GM19025 (cell line): ENCODE measurements at regions not wholly inside any gene's neighbourhood (a gene's known extent, or its start where the extent isn't known, plus 50 kb on each side); places are given as distances from the start of the nearest gene placed in this dataset.
"Not testable (repeated sequence)": the region's sequence is repeated elsewhere in the genome, so short reads cannot be mapped to it uniquely, and the experiment has no call there.

ENCODE experiments used
- ATAC-seq: cut with Tn5 transposase; IDR thresholded peaks from one replicate; pipeline ENCODE4 v1.9.1; 2021; ENCODE audit warnings: mild to moderate bottlenecking, low read depth, moderate library complexity; ENCODE audit not compliant: unreplicated experiment

DNA sequence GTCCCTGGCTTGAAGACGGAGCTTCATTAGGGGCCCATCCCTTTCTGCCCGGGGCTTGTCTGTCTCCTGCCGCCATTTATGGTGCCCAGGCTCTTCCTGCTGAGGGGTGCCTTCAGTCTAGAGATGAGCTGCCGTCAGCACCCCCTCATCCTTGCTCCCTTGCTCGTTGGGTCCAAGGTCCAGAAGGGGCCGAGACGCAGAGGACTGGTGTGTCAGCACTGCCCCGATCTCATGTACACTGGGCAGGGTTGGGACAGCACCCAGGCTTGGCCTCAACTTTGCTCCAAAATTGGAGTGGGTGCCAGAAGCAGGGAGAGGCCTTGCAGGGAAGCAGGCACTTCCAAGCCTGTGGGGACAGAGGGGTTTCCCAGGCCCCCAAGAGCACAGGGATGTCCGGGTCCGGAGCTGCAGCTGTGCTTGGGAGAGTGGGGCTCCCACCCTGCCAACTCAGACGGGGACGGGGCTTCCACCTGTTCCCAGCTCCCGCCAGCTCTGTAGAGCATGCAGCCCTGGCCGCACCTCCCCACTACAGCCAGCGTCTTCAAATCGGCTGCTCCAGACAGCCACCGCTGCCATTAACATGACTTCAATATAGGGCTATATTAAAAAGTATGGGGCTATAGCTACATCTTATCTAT, 488.8 kb downstream of the TENT5A start:
- no peak for ATAC-seq

GRCh38 chr6:81262656-81263055, 489.8 kb downstream of the TENT5A start:
- ATAC-seq, result no peak

GRCh38 chr6:81256223-81256622, 496.3 kb downstream of the TENT5A start:
- not testable (repeated sequence) for ATAC-seq

DNA sequence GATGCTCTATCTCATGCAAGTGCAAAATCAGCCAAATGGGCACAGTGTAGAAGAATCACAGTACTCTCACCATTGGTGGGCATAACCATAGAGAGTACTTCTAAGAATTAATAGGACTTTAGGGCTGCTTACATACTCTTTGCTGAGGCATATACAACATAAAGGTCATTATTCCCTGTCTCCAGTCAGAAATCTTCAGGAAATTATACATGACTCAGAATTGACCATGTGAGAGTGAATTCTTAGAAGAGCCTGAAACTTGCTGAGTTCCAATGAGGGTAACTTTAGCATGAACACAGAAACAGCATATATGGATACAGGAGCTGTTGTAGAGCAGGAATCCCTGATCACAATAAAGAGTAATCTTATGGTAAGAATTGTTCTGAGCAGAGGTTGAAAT, 498.7 kb downstream of the TENT5A start:
- no peak for ATAC-seq

- no peak for ATAC-seq
Observed at GRCh38 chr6:81252231-81252630, 500.2 kb downstream of the TENT5A start.

- ATAC-seq, result no peak
Observed at GRCh38 chr6:81246200-81246599, 506.3 kb downstream of the TENT5A start.

- no peak for ATAC-seq
Observed at GRCh38 chr6:81242624-81243023, 509.9 kb downstream of the TENT5A start.

DNA sequence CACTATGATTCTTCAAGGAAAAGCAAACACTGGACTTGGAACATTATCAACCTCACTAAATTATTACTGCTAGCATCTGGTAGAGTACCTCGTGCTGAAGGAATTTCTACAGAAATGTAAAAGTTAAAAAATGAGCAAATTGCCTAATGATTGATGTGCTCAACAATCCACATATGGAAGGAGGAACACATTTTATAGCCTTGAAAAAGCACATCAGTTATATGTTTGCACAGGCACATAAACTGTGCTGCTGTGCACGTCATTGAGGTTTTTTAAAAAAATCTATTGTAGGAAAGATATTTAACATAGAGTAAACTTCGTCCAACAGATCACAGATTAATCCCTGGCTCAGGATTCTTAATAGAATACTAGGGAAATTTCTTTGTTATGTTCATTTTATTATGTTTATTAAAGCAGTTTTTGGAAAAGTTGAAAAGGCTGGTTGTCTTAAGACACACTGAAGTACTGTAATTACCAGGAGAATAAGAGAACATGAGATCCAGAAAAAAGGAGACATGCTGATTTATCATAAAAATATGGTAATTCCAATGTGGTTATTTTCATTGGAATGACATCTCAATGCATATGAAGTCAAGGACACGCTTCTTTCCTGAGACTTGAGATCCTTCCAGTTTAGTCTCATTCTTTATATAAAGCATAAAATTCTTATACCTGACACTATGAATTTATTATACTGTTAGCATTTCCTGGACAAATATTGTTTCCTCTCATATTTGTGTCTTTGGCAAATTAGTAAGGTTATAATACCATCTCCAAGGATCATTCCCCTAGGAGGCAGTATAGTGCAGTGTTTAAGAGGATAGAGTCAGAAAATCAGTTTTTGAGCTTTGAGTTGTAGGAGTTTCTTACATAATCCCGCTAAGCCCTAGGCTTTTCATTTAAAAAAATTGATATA, 511.1 kb downstream of the TENT5A start:
- ATAC-seq, result no peak

DNA sequence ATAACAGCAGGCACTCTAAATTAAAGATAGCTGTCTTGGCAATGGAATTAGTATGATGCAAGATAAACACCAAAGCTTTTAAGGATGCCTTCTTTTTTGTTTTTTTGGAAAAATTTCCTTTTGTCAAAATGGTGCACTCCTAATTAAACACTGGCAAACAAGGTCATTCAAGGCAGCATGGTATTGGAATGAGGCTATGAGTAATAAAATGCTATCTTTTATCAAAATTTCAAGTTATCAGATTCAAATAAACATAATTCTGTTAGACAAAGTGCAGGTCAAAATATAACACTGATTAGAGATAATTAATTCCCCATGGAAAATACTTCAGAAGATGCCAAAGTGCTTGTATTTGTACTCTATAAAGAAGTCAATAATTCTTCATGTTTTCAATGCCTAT, 514.1 kb downstream of the TENT5A start:
- no peak for ATAC-seq

- no peak for ATAC-seq
Observed at GRCh38 chr6:81237226-81237625, 515.3 kb downstream of the TENT5A start.

- no peak for ATAC-seq
Observed at GRCh38 chr6:81235512-81235911, 517.0 kb downstream of the TENT5A start.

GRCh38 chr6:81233990-81234389, 518.5 kb downstream of the TENT5A start:
- ATAC-seq, result no peak

- no peak for ATAC-seq
Observed at GRCh38 chr6:81228912-81229555, 523.4 kb downstream of the TENT5A start.

DNA sequence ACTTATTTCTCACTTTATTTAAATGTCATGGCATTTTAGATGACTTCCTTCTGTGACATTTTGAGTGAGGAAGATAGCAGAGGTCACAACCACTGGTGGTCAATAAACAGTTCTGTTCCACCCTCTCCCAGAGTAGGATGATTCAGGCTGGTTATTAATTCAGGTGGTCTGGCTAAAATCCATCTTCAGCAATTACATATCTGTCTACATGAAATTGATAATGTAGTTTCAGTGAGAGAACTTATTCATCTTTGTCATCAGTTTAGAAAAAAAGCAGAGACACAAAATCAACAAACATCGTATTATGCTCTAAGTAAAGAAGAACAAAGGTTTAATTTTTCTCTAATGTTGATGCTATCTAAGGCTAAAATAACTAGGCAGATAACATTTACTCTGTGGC, 525.5 kb downstream of the TENT5A start:
- no peak for ATAC-seq

- ATAC-seq, result no peak
Observed at GRCh38 chr6:81216668-81217067, 535.8 kb downstream of the TENT5A start.

DNA sequence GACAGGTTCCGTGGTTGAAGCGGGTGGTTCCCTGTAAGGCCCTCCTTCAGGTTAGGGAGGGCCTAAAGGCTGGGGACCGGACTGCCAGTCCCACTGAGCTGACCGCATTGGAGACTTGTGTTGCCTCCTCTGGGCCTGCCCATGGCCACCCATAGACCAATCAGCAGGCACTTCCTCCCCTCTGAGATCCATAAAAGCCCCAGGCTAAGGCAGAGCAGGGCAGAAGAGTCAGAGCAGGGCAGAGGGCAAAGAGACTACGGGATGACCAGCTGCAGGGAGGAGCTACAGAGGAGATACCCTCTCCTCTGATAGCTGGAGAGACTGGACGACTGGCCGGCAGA, 537.4 kb downstream of the TENT5A start:
- no peak for ATAC-seq

DNA sequence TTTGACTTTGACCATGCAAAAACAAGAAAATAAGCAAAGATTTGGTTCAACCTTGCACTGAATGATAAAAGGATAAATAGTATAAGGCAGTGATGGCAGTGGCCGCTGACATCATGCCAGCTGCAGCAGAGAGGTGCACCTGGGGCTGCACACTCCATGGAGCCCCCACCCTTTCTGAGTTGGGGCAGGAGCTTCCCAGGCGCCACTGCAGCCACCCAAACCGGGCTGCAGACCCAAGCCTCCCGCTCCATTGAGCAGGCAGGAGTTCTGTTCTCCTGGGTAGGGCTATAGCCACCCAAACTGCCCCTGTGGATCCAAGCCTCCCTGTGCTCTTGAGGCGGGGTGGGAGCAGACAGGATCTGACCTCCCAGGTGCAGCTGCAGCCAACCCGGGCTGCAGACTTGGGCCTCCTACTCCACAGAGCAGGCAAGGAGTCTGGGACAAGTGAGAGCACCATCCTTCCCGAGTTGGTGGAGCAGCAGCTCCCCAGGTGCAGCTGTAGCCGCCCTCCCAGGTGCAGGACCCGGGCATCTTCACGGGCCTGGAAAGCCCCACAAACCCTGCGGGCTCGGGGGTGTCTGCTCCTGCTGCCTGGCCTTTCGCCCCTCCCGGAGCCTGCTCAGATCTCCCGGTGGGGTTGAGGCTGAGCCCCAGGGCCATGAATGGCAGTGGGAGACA, 537.9 kb downstream of the TENT5A start:
- no peak for ATAC-seq

- no peak for ATAC-seq
Observed at GRCh38 chr6:81204731-81205130, 547.8 kb downstream of the TENT5A start.

DNA sequence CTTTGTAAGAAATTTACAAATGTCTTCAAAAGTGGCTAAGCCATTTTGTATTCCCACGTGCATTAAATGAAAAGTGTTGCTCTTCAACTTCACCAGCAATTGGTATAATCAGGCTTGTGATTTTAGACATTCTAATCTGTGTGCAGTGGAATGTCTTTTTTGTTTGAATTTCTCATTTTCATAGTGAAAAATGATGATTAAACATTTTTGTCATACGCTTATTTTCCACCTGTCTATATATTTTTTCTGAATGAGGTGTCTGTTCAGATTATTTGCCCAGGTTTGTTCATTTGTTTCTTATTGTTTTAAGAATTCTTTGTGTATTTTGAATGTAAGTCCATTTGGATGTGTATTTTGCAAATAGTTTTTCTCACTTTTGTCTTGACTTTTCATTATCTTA, 558.1 kb downstream of the TENT5A start:
- ATAC-seq, result no peak

DNA sequence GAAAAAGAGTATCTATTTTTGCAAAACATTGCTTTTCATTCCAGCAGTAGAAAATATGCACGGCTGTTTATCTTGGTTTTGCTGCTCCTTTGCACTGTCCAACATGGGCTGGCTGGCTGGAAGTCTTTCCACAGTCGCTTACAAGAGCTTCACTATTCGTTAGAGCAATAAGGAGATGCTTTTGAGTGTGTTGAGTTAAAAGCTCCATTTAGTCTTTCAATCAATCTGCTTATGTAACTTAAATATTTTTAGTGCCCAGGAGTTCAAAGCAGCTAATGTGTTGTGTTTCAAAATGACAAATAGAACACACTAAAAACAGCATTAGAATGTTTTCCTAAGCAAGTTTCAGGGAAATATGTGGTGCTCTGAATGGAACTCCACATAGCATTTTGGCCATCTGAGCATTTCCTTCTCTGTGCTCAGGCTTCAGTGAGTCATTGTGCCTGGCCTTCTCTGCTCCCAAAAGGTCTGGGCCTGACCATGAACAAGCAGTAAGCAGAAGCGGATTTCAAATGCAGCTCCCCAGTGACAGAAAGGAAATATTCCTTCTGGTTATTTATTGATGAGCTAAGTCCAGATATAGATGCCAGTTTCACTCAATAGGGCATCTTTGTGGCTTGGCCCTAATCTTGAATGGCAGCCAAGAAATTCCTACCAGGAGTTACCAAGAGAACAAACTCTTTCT, 580.3 kb downstream of the TENT5A start:
- no peak for ATAC-seq
